GM21717 (cell line): ENCODE measurements at regions not wholly inside any gene's neighbourhood (a gene's known extent, or its start where the extent isn't known, plus 50 kb on each side); places are given as distances from the start of the nearest gene placed in this dataset.

ENCODE experiments used
- ATAC-seq: cut with Tn5 transposase; IDR thresholded peaks from one replicate; pipeline ENCODE4 v1.9.1; 2021; ENCODE audit warnings: mild to moderate bottlenecking, moderate library complexity; ENCODE audit not compliant: unreplicated experiment

GRCh38 chr12:118840399-118840798 is 140.9 kb upstream of the SRRM4 start:
- ATAC-seq = no peak

DNA sequence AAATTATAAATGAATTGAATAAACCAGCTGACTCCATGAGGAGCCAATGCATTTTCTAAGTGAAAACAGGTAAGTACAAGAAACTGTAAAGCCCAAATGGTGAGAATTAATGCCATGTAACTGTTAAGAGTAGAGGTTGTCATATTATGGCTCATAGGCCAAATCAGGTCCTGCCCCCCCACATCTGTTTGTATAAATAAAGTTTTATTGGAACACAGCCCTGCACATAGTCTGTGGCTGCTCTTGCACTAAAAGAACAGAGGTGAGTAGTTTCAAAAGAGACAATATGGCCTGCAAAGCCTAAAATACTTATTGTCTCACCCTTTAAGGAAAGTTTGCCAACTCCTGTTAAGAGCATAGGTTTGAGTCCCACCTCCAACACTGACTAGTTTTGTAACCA is 140.5 kb upstream of the SRRM4 start:
- no peak for ATAC-seq

GRCh38 chr12:118841588-118841987 is 139.8 kb upstream of the SRRM4 start:
- ATAC-seq = no peak

DNA sequence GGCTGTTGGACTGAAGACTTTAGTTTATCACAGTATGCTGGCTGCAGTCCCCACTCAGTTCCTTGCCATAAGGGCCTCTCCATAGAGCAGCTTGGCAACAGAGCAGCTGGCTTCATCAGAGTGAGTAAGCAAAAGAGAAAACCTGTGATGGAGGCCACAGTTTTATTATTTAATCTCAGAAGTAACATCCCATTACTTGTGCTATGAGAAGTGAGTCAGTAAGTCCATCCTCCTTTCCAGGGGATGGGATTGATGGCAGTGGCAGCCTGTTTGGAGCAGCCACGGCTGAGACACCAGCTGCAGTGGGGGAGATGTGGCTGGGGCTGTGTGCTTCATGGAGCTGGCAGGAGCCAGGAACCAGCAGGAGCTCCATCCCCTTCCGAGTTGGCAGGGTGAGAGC is 138.5 kb upstream of the SRRM4 start:
- no peak for ATAC-seq

GRCh38 chr12:118846416-118846815 is 134.9 kb upstream of the SRRM4 start:
- ATAC-seq = no peak

- ATAC-seq = no peak
These were observed 131.0 kb upstream of the SRRM4 start for GRCh38 chr12:118850244-118850825.

- ATAC-seq = no peak
These were observed 129.4 kb upstream of the SRRM4 start for GRCh38 chr12:118851891-118852290.

GRCh38 chr12:118853634-118854033 is 127.7 kb upstream of the SRRM4 start:
- ATAC-seq = no peak

GRCh38 chr12:118855858-118856257 is 125.5 kb upstream of the SRRM4 start:
- ATAC-seq = no peak

DNA sequence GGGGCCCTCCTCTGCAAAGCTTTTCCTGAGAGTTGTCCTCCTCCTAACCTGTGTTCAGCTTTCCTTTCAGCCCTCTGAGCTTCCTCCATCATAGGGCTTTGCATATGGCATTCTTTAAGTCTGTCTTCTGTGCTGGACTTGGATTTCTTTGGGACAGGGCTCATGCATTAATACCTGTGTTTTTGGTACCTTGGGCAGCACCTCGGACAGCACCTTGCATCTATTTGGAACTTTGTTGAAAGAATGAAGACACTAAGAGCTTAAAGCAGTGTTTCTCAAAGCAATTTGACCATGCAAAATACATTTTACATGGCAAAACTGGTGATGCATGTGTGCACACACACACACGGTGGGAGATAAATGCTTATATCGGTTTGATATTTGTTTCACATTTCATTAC is 115.0 kb upstream of the SRRM4 start:
- ATAC-seq = no peak

DNA sequence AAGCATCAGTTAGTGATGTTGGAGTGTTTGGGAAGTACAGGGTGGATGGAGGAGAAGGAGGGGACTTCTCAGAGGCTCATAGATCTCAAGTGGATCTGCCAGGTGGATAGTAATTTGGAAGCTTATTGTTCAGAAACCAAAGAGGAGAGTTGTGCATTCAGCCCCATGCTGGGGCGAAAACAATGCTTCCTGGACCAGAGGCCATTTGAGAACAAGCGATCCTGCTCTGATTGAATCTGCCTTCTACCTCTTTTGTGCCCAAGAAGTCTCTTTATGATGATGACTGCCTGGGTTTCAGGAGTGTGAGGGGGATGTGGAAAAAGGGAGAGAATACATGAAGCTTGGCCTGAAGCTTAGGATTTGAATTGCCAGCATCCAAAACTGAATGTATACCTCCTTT is 110.8 kb upstream of the SRRM4 start:
- ATAC-seq = no peak

DNA sequence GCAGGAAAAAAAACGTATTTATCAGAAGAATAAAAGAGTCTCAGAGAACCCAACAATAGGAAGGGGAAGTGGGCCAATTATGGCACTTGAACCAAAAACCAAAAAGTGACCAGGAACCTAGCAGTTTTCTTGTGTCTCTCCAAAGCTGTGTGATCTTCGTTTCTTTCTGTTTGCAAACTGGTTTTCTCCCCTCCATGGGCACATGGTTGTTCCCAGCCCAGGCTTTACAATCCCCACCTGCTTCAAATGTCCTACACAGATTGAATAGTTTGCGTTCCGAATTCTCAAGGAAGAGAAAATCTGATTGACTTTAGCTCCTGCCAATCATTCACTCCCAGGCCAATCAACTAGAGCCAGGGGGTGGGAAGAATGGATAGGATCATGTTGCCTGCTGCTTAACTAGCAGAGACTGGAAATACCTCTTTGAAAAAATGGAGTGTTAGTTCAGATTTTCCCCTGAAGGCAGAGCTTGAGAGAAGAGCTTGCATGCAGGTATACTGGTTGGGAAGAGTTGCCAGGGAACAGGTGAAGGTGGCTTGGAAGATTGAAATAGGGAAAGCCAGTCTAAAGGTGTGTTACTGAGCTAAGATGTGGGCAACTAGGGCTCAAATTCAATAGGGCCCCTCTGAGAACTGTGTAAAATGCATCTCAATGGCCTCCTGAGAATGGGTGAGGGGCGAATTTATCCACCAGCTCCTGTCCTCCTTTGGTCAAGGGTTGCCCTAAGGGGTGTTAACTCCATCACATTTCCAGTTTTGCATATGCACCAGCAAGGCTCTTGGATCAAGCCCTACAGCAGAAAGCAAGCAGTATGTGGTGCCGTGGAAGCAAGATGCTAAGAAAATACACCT is 106.4 kb upstream of the SRRM4 start:
- no peak for ATAC-seq

DNA sequence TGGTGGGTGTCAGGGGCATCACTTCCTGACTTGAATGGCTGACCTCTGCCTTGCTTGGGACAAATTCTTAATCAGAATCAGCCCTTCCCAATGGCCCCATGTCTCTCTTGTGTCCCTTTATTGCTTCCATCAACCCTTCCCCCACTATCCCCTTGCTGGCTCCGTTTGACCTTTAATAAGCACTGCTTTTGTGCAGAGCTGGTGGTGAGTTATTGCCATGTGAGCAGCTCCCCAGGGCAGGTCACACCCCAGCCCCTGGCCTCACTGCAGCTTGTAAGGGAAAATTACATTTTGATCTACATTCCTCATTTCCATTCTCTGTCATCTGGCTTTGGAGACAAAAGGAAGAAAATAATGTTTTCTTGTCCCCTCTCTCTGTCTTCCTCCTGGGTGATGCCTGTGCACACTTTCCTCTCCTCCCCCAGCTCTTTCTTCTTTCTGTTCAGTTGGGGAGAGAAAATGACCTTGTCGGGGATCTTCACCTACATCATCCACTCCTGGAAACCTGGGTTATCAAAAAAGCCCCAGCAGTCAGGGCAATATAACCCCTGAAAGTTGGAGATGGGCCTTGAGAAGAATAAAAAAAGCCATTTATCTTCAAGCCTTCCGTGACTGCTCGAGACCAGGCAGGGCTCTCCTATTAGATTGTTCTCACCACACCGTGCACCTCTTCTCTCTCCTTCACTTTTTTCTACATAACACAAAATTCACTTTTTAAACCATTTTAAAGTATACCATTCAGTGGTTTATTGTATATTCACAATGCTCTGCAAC is 100.4 kb upstream of the SRRM4 start:
- ATAC-seq = no peak

- no peak for ATAC-seq
These were observed 97.1 kb upstream of the SRRM4 start for GRCh38 chr12:118884226-118884625.

DNA sequence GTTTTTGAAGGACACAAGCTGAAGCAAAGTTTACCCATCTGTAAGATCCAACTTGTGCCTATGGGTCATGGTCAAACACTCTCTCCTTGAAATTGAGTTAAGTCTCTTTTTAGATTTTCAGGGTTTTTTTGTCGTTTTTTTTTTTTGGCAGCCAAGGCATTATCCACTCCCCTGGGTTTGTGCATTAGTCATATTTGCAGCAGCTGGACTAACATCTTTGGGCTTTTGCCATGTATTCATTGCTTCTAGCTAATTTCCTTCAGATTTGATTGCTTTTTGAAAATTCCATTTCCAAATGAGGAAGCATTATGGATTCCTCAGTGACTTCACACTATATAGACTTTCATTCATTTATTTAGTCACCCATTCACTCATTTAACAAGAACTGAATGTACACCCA is 80.3 kb upstream of the SRRM4 start:
- ATAC-seq = no peak

GRCh38 chr12:118908811-118909210 is 72.5 kb upstream of the SRRM4 start:
- ATAC-seq = no peak

- ATAC-seq = no peak
These were observed 68.6 kb upstream of the SRRM4 start for GRCh38 chr12:118912697-118913270.

- ATAC-seq = no peak
These were observed 59.6 kb upstream of the SRRM4 start for GRCh38 chr12:118921761-118922160.

- no peak for ATAC-seq
These were observed 58.9 kb upstream of the SRRM4 start for GRCh38 chr12:118922405-118922804.

DNA sequence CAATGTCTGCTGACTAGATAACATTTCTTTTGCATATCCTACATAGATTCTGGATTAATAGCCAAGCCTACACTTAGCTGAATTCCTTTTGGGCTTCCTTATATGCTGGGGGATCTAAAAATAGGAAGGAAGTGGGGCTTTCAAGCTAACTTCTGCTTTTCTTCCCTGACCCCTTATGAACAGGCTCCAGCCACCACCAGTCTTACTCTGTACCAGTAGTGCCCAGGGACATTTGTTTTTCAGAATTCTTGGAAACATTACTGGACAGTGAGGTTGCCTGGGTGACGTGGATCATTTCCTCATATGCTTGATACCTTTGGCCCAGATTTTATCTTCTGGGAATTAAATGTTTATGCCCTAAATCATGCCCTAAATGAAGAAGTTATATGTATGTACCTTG is 55.9 kb upstream of the SRRM4 start:
- no peak for ATAC-seq

GRCh38 chr12:118925826-118926225 is 55.5 kb upstream of the SRRM4 start:
- no peak for ATAC-seq
